SH-SY5Y (cell line): ENCODE measurements at regions not wholly inside any gene's neighbourhood (a gene's known extent, or its start where the extent isn't known, plus 50 kb on each side); places are given as distances from the start of the nearest gene placed in this dataset.

Experiments used
- GATA2 ChIP-seq: IDR thresholded peaks from 2 replicates; pipeline ENCODE4 v1.6.1; 2011; ENCODE audit warnings: mild to moderate bottlenecking, low read depth, low read length
- GATA3 ChIP-seq: IDR thresholded peaks from 2 replicates; pipeline ENCODE4 v1.6.1; 2011; ENCODE audit warnings: low read depth, mild to moderate bottlenecking, low read length, moderate library complexity

GRCh38 chr11:128308794-128309193 is 278.6 kb downstream of the ETS1 start:
- TF ChIP-seq GATA3 (peak; percentile 88), GATA2 (peak; percentile 72)
